Activated naive CD4-positive, alpha-beta T cell treated with anti-CD3 and anti-CD28 coated beads for 36 hours (primary cell): ENCODE measurements at regions not wholly inside any gene's neighbourhood (a gene's known extent, or its start where the extent isn't known, plus 50 kb on each side); places are given as distances from the start of the nearest gene placed in this dataset.

ENCODE experiments used
- CTCF ChIA-PET: fragments of 350-600 bp; sonication (Branson Sonifier 250); formaldehyde crosslinking; loops from one replicate; lab custom pipeline; 2021; ENCODE audit warnings: antibody characterized with exemption; lab: Charles Lee
- DNase-seq: peaks from one replicate; pipeline ENCODE4 v3.0.0-alpha.2; 2020
- H3K27ac Mint-ChIP-seq: one replicate; pipeline ENCODE4 v1.8.0; 2021; ENCODE audit warnings: mild to moderate bottlenecking, mixed read lengths
- H3K27me3 Mint-ChIP-seq: one replicate; pipeline ENCODE4 v1.8.0; 2021; ENCODE audit warnings: low read depth, mixed read lengths
- H3K36me3 Mint-ChIP-seq: one replicate; pipeline ENCODE4 v1.8.0; 2021; ENCODE audit warnings: low read depth, mixed read lengths
- H3K4me1 Mint-ChIP-seq: one replicate; pipeline ENCODE4 v1.8.0; 2021; ENCODE audit warnings: low read depth, mixed read lengths
- H3K4me3 Mint-ChIP-seq: one replicate; pipeline ENCODE4 v1.8.0; 2021; ENCODE audit warnings: mild to moderate bottlenecking, moderate library complexity, mixed read lengths
- H3K9me3 Mint-ChIP-seq: one replicate; pipeline ENCODE4 v1.8.0; 2021; ENCODE audit warnings: mixed read lengths
- intact Hi-C: fragments of 100-400 bp; cut with micrococcal nuclease; formaldehyde crosslinking; loops from one replicate; pipeline ENCODE4 v1.15.1; 2023

GRCh38 chr11:116698080-116698479 is 74.7 kb downstream of the BUD13 start:
- CTCF ChIA-PET, result no interaction called here
- intact Hi-C loops, result loop anchor here (10.0 kb wide), 1 partner anchor 483 kb away; no protein-coding TSS in a partner anchor

DNA sequence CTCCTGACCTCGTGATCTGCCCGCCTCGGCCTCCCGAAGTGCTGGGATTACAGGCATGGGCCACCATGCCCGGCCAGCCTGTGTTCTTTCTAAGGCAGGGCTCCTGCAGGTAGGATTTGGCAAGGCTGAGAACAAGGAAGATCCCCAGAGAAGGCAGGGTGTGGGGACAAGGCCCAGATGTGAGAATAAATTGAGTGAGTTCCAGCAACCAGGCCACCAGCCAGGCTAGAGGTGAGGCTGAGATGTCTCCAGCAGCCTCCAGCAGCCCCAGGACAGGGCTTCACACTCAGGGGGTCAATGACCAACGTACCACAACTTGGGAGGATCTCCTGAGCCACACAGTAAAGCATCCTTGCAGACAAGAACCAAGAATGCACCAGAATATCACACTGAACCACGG is 75.1 kb downstream of the BUD13 start:
- intact Hi-C loops, result loop anchor here (10.0 kb wide), 1 partner anchor 483 kb away; no protein-coding TSS in a partner anchor
- CTCF ChIA-PET, result no interaction called here
- H3K9me3 Mint-ChIP-seq, result no peaks in the 10 kb centered on the region
- no peak for DNase-seq
- H3K36me3 Mint-ChIP-seq, result no peaks in the 10 kb centered on the region
- no peak overlapping the region for H3K4me3 Mint-ChIP-seq
- H3K27ac Mint-ChIP-seq, result no peak overlapping the region
- H3K27me3 Mint-ChIP-seq, result no peaks in the 10 kb centered on the region
- no peaks in the 10 kb centered on the region for H3K4me1 Mint-ChIP-seq

More at GRCh38 chr11:116698080-116698479, 74.7 kb downstream of the BUD13 start:
- Mint-ChIP-seq H3K9me3 (no peaks in the 10 kb centered on the region), H3K27me3 (no peaks in the 10 kb centered on the region), H3K4me3 (no peak overlapping the region), H3K27ac (no peak overlapping the region), H3K36me3 (no peaks in the 10 kb centered on the region), H3K4me1 (no peaks in the 10 kb centered on the region)
- DNase-seq, result no peak

DNA sequence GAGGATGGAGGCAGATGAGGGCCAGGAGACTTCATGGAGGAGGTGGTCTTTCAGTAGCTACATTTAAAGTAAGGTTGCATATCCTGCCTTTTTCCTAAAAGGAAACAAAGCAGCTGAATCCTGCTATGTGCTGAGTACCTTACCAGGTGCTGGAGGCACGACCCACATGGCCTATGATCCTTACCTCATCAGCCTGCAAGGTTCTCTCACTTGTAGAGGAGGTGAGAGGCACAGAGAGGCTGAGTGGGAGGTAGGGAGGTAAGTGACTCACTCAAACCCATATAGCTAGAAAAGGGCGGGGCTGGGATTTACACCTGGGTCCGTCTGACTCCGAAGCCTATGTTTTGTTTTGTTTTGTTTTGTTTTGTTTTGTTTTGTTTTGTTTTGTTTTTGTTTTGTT is 75.8 kb downstream of the BUD13 start:
- no peak for DNase-seq
- no peak overlapping the region for H3K27ac Mint-ChIP-seq
- no peaks in the 10 kb centered on the region for H3K4me1 Mint-ChIP-seq
- no peak overlapping the region for H3K4me3 Mint-ChIP-seq
- H3K36me3 Mint-ChIP-seq, result no peaks in the 10 kb centered on the region
- intact Hi-C loops, result loop anchor here (10.0 kb wide), 1 partner anchor 482 kb away; no protein-coding TSS in a partner anchor
- CTCF ChIA-PET, result no interaction called here
- no peaks in the 10 kb centered on the region for H3K9me3 Mint-ChIP-seq
- no peaks in the 10 kb centered on the region for H3K27me3 Mint-ChIP-seq

DNA sequence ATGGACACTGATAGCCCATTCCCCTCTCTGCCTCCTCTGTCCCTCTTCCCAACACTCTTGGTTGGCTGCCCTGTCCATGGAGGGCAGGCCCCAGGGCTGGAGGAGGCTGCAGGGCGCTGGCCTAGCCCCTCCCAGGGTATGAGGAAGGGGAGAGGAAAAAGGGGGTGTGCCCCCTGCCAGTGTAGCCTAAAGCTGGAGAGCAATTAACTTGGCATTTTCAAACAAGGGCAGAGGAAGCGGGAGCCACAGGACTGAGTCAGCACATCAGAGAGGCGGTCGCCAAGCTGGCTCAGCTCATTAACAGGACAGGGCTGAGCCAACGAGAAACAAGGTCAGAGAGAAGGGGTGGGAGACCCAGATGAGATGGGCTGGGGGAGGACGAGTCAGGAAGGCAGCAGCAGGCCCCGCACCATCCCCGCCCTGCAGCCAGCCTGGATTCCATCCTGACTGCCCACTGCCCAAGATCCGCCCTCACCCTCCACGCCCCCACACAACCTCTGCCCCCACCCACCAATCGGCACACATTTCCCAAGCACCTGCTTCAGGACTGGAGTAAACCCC is 76.3 kb downstream of the BUD13 start:
- H3K9me3 Mint-ChIP-seq, result no peaks in the 10 kb centered on the region
- no peaks in the 10 kb centered on the region for H3K27me3 Mint-ChIP-seq
- DNase-seq, result no peak
- intact Hi-C loops, result loop anchor here (10.0 kb wide), 1 partner anchor 482 kb away; no protein-coding TSS in a partner anchor
- H3K4me1 Mint-ChIP-seq, result peaks cover 2% of the 10 kb centered on the region
- H3K4me3 Mint-ChIP-seq, result no peak overlapping the region
- no peaks in the 10 kb centered on the region for H3K36me3 Mint-ChIP-seq
- H3K27ac Mint-ChIP-seq, result no peak overlapping the region
- CTCF ChIA-PET, result interaction anchor here (0.6 kb wide), 1 partner anchor 243 kb away, joined by 3 read pairs; no protein-coding TSS in a partner anchor

GRCh38 chr11:116695657-116696254 is 77.0 kb downstream of the BUD13 start:
- CTCF ChIA-PET, result interaction anchor here (0.6 kb wide), 1 partner anchor 242 kb away, joined by 3 read pairs; no protein-coding TSS in a partner anchor

DNA sequence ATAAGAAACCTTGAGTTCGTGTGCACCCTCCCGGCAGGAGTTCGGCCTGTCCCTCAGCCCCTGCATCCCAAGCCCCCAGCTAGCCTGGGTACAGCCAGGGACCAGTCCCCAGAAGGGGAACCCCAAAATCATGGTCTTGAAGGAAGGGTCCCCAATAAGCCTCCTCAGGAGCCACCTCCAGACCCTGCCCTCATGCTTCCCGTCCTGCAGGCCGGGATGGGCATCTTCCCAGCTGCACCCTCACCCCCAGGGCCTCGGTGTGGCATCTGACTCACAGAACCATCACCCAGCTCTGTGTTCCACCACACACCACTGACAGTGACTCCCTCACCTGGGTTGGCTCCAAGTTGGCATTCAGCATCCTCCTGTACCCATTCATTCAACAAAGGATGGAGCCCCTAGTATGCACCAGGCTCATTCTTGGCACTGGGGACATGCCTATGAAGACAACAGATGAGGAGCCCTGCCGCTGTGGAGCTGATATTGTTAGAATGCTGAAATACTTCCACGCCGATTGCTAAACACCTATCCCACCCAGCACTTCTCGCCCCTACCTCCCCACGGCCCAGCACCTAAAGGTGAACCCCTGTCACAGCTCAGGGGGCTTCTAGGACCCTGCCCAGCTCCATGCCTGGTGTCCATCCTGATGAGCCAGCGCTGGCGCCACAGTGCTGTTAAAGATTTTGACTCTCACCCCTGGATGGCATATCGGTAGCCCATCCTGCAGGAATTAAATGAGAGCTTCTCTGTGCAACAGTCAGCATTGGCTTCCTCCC is 77.8 kb downstream of the BUD13 start:
- intact Hi-C loops, result loop anchor here (5.0 to 10.0 kb wide), 3 partner anchors 418 to 1368 kb away; no protein-coding TSS in a partner anchor
- no peak for DNase-seq
- CTCF ChIA-PET, result interaction anchor here (0.6 to 1.0 kb wide), 3 partner anchors 9 to 696 kb away, joined by 3 to 8 read pairs (median 3); no protein-coding TSS in a partner anchor
- H3K36me3 Mint-ChIP-seq, result no peaks in the 10 kb centered on the region
- H3K9me3 Mint-ChIP-seq, result no peaks in the 10 kb centered on the region
- H3K27me3 Mint-ChIP-seq, result no peaks in the 10 kb centered on the region
- H3K4me3 Mint-ChIP-seq, result no peak overlapping the region
- H3K4me1 Mint-ChIP-seq, result peaks cover 2% of the 10 kb centered on the region
- no peak overlapping the region for H3K27ac Mint-ChIP-seq

More at GRCh38 chr11:116695657-116696254, 77.0 kb downstream of the BUD13 start:
- H3K4me3 Mint-ChIP-seq, result no peak overlapping the region
- intact Hi-C loops, result loop anchor here (10.0 kb wide), 1 partner anchor 481 kb away; no protein-coding TSS in a partner anchor
- H3K27me3 Mint-ChIP-seq, result no peaks in the 10 kb centered on the region
- H3K4me1 Mint-ChIP-seq, result peaks cover 2% of the 10 kb centered on the region
- H3K36me3 Mint-ChIP-seq, result no peaks in the 10 kb centered on the region
- DNase-seq, result no peak
- H3K9me3 Mint-ChIP-seq, result no peaks in the 10 kb centered on the region
- no peak overlapping the region for H3K27ac Mint-ChIP-seq

- intact Hi-C loops, result loop anchor here (5.0 to 10.0 kb wide), 3 partner anchors 417 to 1367 kb away; no protein-coding TSS in a partner anchor
- no peak for DNase-seq
- Mint-ChIP-seq H3K27ac (no peak overlapping the region), H3K4me3 (no peak overlapping the region), H3K9me3 (no peaks in the 10 kb centered on the region), H3K36me3 (no peaks in the 10 kb centered on the region), H3K4me1 (peaks cover 2% of the 10 kb centered on the region), H3K27me3 (no peaks in the 10 kb centered on the region)
- CTCF ChIA-PET, result interaction anchor here (0.6 to 1.0 kb wide), 2 partner anchors 10 to 180 kb away, joined by 3 read pairs; no protein-coding TSS in a partner anchor
Measured at GRCh38 chr11:116694349-116694725, 78.5 kb downstream of the BUD13 start.

DNA sequence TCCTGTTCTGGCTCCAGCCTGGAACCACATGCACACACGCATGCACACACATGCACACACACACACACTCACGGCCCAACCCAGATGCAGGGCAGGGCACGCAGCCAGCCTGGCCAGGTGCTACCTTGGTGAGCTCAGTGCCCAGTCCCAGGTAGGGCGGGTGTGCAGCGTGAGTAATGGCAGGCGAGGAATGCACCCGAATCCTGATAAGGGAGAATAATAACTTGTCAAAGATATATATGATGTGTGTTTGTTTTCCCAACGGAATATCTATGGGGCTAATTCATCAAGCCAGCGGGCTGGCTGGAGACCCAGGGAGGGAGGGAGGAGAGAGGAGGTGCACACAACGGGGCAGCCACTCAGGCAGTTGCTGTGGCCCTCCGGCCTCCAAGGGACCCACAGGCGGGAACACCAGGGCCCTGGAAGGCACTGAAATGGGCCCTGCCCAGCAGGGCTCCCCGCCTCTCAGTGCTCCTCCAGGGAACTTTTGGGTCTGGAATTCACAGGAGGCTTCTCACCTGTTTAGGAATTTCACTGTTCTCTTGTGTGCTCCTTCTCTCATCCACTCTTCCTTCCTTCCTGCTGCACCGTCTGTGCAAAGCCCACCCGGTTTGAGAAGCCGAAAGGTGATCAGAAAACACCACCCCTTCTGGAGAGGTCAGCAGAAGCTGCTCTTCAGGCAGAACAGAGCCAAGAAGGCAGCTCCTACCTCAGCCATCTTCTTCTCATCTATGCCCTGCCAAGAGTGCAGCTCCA is 79.0 kb downstream of the BUD13 start:
- H3K27ac Mint-ChIP-seq, result no peak overlapping the region

GRCh38 chr11:116693102-116693570 is 79.7 kb downstream of the BUD13 start:
- H3K9me3 Mint-ChIP-seq, result no peaks in the 10 kb centered on the region
- no peaks in the 10 kb centered on the region for H3K27me3 Mint-ChIP-seq
- H3K36me3 Mint-ChIP-seq, result no peaks in the 10 kb centered on the region
- intact Hi-C loops, result loop anchor here (5.0 to 10.0 kb wide), 3 partner anchors 416 to 1366 kb away; no protein-coding TSS in a partner anchor
- H3K4me1 Mint-ChIP-seq, result peaks cover 2% of the 10 kb centered on the region
- DNase-seq, result no peak
- no peak overlapping the region for H3K4me3 Mint-ChIP-seq
- H3K27ac Mint-ChIP-seq, result no peak overlapping the region
- CTCF ChIA-PET, result no interaction called here

More for the DNA sequence above, 79.0 kb downstream of the BUD13 start:
- intact Hi-C loops, result loop anchor here (5.0 to 10.0 kb wide), 3 partner anchors 416 to 1366 kb away; no protein-coding TSS in a partner anchor
- CTCF ChIA-PET, result interaction anchor here (1.0 kb wide), 1 partner anchor 179 kb away, joined by 3 read pairs; no protein-coding TSS in a partner anchor
- no peaks in the 10 kb centered on the region for H3K36me3 Mint-ChIP-seq
- H3K4me3 Mint-ChIP-seq, result no peak overlapping the region
- no peak for DNase-seq
- H3K27me3 Mint-ChIP-seq, result no peaks in the 10 kb centered on the region
- H3K4me1 Mint-ChIP-seq, result peaks cover 2% of the 10 kb centered on the region
- H3K9me3 Mint-ChIP-seq, result no peaks in the 10 kb centered on the region

- H3K27ac Mint-ChIP-seq, result no peak overlapping the region
Measured at GRCh38 chr11:116692318-116693101, 80.3 kb downstream of the BUD13 start.

More at GRCh38 chr11:116692318-116693101, 80.3 kb downstream of the BUD13 start:
- Mint-ChIP-seq H3K27me3 (peaks cover 3% of the 10 kb centered on the region), H3K4me1 (peaks cover 2% of the 10 kb centered on the region), H3K4me3 (no peak overlapping the region), H3K36me3 (no peaks in the 10 kb centered on the region), H3K9me3 (no peaks in the 10 kb centered on the region)
- CTCF ChIA-PET, result interaction anchor here (0.7 to 1.8 kb wide), 7 partner anchors 9 to 1954 kb away, joined by 3 to 8 read pairs (median 6); no protein-coding TSS in a partner anchor
- no peak for DNase-seq
- intact Hi-C loops, result loop anchor here (5.0 to 10.0 kb wide), 3 partner anchors 415 to 1365 kb away; no protein-coding TSS in a partner anchor
